WTC11 (cell line): ENCODE measurements at regions not wholly inside any gene's neighbourhood (a gene's known extent, or its start where the extent isn't known, plus 50 kb on each side); places are given as distances from the start of the nearest gene placed in this dataset.

Experiments used
- ATAC-seq: fragments of 200-7000 bp; cut with Tn5 transposase; 2 replicates; pipeline ENCODE4 v1.10.0; 2021; ENCODE audit warnings: mild to moderate bottlenecking, moderate library complexity
- CTCF ChIA-PET: fragments of 300-600 bp; sonication (Branson Sonifier 250); formaldehyde crosslinking; loops from one replicate; lab custom pipeline; 2021; ENCODE audit warnings: antibody characterized with exemption; lab: Charles Lee
- POLR2A ChIA-PET: fragments of 350-600 bp; sonication (Branson Sonifier 250); formaldehyde crosslinking; loops from one replicate; lab custom pipeline; 2021; ENCODE audit warnings: antibody characterized with exemption; lab: Charles Lee
- DNase-seq: peaks from one replicate; pipeline ENCODE4 v3.0.0; 2021; ENCODE audit warnings: low spot score
- H3K27ac Mint-ChIP-seq: 2 replicates; pipeline ENCODE4 v1.8.0; 2021; ENCODE audit warnings: mixed read lengths
- H3K27me3 Mint-ChIP-seq: 2 replicates; pipeline ENCODE4 v1.8.0; 2021; ENCODE audit warnings: low read depth, mild to moderate bottlenecking, moderate library complexity, mixed read lengths
- H3K36me3 Mint-ChIP-seq: 2 replicates; pipeline ENCODE4 v1.8.0; 2021; ENCODE audit warnings: mixed read lengths
- H3K4me1 Mint-ChIP-seq: 2 replicates; pipeline ENCODE4 v1.8.0; 2022; ENCODE audit warnings: mixed read lengths
- H3K4me3 Mint-ChIP-seq: 2 replicates; pipeline ENCODE4 v1.8.0; 2021; ENCODE audit warnings: mild to moderate bottlenecking, moderate library complexity, mixed read lengths
- H3K9me3 Mint-ChIP-seq: 2 replicates; pipeline ENCODE4 v1.8.0; 2021; ENCODE audit warnings: mixed read lengths
- ATF3 ChIP-seq: sonication (generic); formaldehyde crosslinking; conservative IDR thresholded peaks from 2 replicates; pipeline ENCODE4 v1.8.1; 2022; ENCODE audit warnings: mild to moderate bottlenecking, missing genetic modification reagents
- CBFB ChIP-seq: sonication (generic); formaldehyde crosslinking; IDR thresholded peaks from 2 replicates; pipeline ENCODE4 v1.8.1; 2022; ENCODE audit warnings: mild to moderate bottlenecking, low read depth, missing genetic modification reagents
- E2F5 ChIP-seq: sonication (generic); formaldehyde crosslinking; IDR thresholded peaks from 2 replicates; pipeline ENCODE4 v1.8.1; 2022; ENCODE audit warnings: mild to moderate bottlenecking, moderate library complexity, missing genetic modification reagents
- EMX1 ChIP-seq: fragments of 250-450 bp; sonication (Bioruptor Pico); IDR thresholded peaks from 2 replicates; pipeline ENCODE4 v1.8.0; 2021; ENCODE audit warnings: mild to moderate bottlenecking
- IRF1 ChIP-seq: sonication (generic); formaldehyde crosslinking; IDR thresholded peaks from 2 replicates; pipeline ENCODE4 v1.8.0; 2023; ENCODE audit warnings: missing genetic modification reagents
- JAZF1 ChIP-seq: fragments of 250-450 bp; sonication (Bioruptor Pico); IDR thresholded peaks from 2 replicates; pipeline ENCODE4 v1.9.0; 2021; ENCODE audit warnings: moderate library complexity, mild to moderate bottlenecking, inconsistent platforms
- KAT7 ChIP-seq: sonication (generic); formaldehyde crosslinking; IDR thresholded peaks from 2 replicates; pipeline ENCODE4 v1.8.1; 2023; ENCODE audit warnings: missing genetic modification reagents, mild to moderate bottlenecking, borderline replicate concordance
- MAX ChIP-seq: sonication (generic); formaldehyde crosslinking; IDR thresholded peaks from 2 replicates; pipeline ENCODE4 v1.8.0; 2022; ENCODE audit warnings: mild to moderate bottlenecking, missing genetic modification reagents
- MLX ChIP-seq: sonication (generic); formaldehyde crosslinking; IDR thresholded peaks from 2 replicates; pipeline ENCODE4 v1.8.1; 2023; ENCODE audit warnings: mild to moderate bottlenecking, missing genetic modification reagents, moderate library complexity
- MYBL2 ChIP-seq: sonication (generic); formaldehyde crosslinking; IDR thresholded peaks from 2 replicates; pipeline ENCODE4 v1.8.1; 2023; ENCODE audit warnings: mild to moderate bottlenecking, moderate library complexity, missing genetic modification reagents
- NFATC4 ChIP-seq: fragments of 250-450 bp; sonication (Bioruptor Pico); IDR thresholded peaks from 2 replicates; pipeline ENCODE4 v1.9.0; 2021; ENCODE audit warnings: mild to moderate bottlenecking
- SMAD3 ChIP-seq: sonication (generic); formaldehyde crosslinking; IDR thresholded peaks from 2 replicates; pipeline ENCODE4 v1.8.0; 2022; ENCODE audit warnings: missing genetic modification reagents, mild to moderate bottlenecking, borderline replicate concordance
- SOX15 ChIP-seq: fragments of 250-450 bp; sonication (Bioruptor Pico); IDR thresholded peaks from 2 replicates; pipeline ENCODE4 v1.9.0; 2021; ENCODE audit warnings: mild to moderate bottlenecking
- SP1 ChIP-seq: sonication (generic); formaldehyde crosslinking; conservative IDR thresholded peaks from 2 replicates; pipeline ENCODE4 v1.8.1; 2022; ENCODE audit warnings: missing genetic modification reagents
- TEAD4 ChIP-seq: sonication (generic); formaldehyde crosslinking; IDR thresholded peaks from 2 replicates; pipeline ENCODE4 v1.8.0; 2022; ENCODE audit warnings: mild to moderate bottlenecking, missing genetic modification reagents
- TP53 ChIP-seq: sonication (generic); formaldehyde crosslinking; IDR thresholded peaks from 2 replicates; pipeline ENCODE4 v1.8.1; 2023; ENCODE audit warnings: mild to moderate bottlenecking, missing genetic modification reagents
- ZBTB21 ChIP-seq: sonication (generic); formaldehyde crosslinking; IDR thresholded peaks from 2 replicates; pipeline ENCODE4 v1.8.1; 2023; ENCODE audit warnings: mild to moderate bottlenecking, missing genetic modification reagents, borderline replicate concordance
- ZMAT4 ChIP-seq: fragments of 250-450 bp; sonication (Bioruptor Pico); IDR thresholded peaks from 2 replicates; pipeline ENCODE4 v1.9.0; 2021; ENCODE audit warnings: mild to moderate bottlenecking
- ZNF281 ChIP-seq: sonication (generic); formaldehyde crosslinking; IDR thresholded peaks from 2 replicates; pipeline ENCODE4 v1.8.0; 2023; ENCODE audit warnings: mild to moderate bottlenecking, missing genetic modification reagents
- ZNF425 ChIP-seq: fragments of 250-450 bp; sonication (Bioruptor Pico); conservative IDR thresholded peaks from 2 replicates; pipeline ENCODE4 v1.9.0; 2021; ENCODE audit warnings: mild to moderate bottlenecking
- ZNF671 ChIP-seq: fragments of 250-450 bp; sonication (Bioruptor Pico); IDR thresholded peaks from 2 replicates; pipeline ENCODE4 v1.8.0; 2021; ENCODE audit warnings: mild to moderate bottlenecking

GRCh38 chr13:47539317-47539716 lies 461.8 kb downstream of the SUCLA2 start (continued):
- TF ChIP-seq MLX (CRISPR knock-in tag) (no peak), EMX1 (CRISPR knock-in tag) (no peak), ZNF671 (CRISPR knock-in tag) (no peak), ZNF281 (CRISPR knock-in tag) (no peak), ZMAT4 (CRISPR knock-in tag) (no peak)

- Mint-ChIP-seq H3K9me3 (peaks cover 14% of the 10 kb centered on the region), H3K4me1 (peaks cover 3% of the 10 kb centered on the region; the same call in 1 of the 2 replicates), H3K4me3 (no peak overlapping the region), H3K27me3 (no peaks in the 10 kb centered on the region), H3K27ac (no peak overlapping the region), H3K36me3 (peaks cover 7% of the 10 kb centered on the region; the same call in 1 of the 2 replicates)
- TF ChIP-seq ZNF425 (CRISPR knock-in tag) (no peak), TEAD4 (CRISPR knock-in tag) (no peak), SMAD3 (CRISPR knock-in tag) (no peak), E2F5 (no peak), KAT7 (CRISPR knock-in tag) (no peak), MYBL2 (CRISPR knock-in tag) (no peak), ATF3 (CRISPR knock-in tag) (no peak), NFATC4 (CRISPR knock-in tag) (no peak)
- ChIA-PET CTCF (no interaction called here), POLR2A (interaction anchor here (0.6 kb wide), 1 partner anchor 84 kb away, joined by 5 read pairs; no protein-coding TSS in a partner anchor)
- DNase-seq (no peak), ATAC-seq (no peak)
Observed at GRCh38 chr13:47523771-47524170, 477.3 kb downstream of the SUCLA2 start.

- Mint-ChIP-seq H3K27ac (no peak overlapping the region), H3K36me3 (peaks cover 7% of the 10 kb centered on the region; the same call in 1 of the 2 replicates), H3K9me3 (peaks cover 14% of the 10 kb centered on the region), H3K4me3 (no peak overlapping the region), H3K4me1 (peaks cover 3% of the 10 kb centered on the region; the same call in 1 of the 2 replicates), H3K27me3 (no peaks in the 10 kb centered on the region)
- CTCF ChIA-PET: no interaction called here
- ATAC-seq: no peak
- DNase-seq: no peak
- POLR2A ChIA-PET: no interaction called here
- TF ChIP-seq CBFB (CRISPR knock-in tag): no peak
- TF ChIP-seq TP53 (CRISPR knock-in tag): no peak
- no peak for TF ChIP-seq ZNF281 (CRISPR knock-in tag)
- TF ChIP-seq IRF1 (CRISPR knock-in tag): no peak
- no peak for TF ChIP-seq MYBL2 (CRISPR knock-in tag)
- no peak for TF ChIP-seq SOX15 (CRISPR knock-in tag)
- TF ChIP-seq SP1 (CRISPR knock-in tag): no peak
- no peak for TF ChIP-seq ZBTB21 (CRISPR knock-in tag)
- TF ChIP-seq JAZF1 (CRISPR knock-in tag): no peak
- no peak for TF ChIP-seq MAX (CRISPR knock-in tag)
Observed at GRCh38 chr13:47521890-47522487, 479.1 kb downstream of the SUCLA2 start.
